HG02884 (cell line): ENCODE measurements at regions not wholly inside any gene's neighbourhood (a gene's known extent, or its start where the extent isn't known, plus 50 kb on each side); places are given as distances from the start of the nearest gene placed in this dataset.

Experiments used
- ATAC-seq: cut with Tn5 transposase; IDR thresholded peaks from one replicate; pipeline ENCODE4 v1.9.1; 2021; ENCODE audit warnings: mild to moderate bottlenecking, moderate library complexity; ENCODE audit not compliant: unreplicated experiment

DNA sequence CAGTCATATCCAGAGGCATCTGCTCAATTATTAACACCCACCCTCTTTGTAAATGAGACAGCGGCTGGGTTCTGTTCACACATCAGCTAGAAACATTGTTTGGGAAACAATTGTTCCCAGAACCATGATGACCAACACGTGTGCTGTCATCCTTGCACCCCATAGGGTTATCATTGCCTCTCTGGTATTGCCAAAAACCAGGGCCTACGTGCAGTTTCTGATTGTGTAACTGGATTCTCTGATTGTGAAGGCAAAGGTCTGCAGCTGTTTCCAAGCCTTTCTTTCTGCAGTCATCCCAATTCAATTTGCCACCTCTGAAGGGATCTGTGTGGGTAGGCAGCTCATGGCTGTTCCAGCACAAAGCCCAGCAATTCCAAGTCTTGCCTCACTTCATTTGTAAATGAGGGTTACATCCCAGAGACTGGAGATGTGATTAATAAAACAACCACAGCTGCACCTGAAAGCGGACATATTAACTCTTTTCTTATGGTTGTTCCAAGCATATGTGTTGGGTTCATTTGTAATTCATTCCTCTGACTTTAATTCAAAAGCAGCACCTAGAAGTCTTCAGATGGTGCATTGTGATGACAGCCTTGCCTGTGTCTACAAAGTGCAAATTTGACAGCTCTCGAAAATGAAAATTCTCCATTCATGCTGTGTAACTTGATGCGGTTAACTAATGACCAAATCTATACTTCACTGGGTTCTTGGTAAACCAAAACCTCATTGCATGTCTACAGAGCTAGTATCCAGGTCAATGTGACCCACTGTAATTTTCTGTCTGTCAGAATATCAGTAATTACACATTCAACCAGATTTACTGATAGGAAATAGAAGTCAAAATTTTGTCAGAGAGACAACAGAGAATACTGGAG, 66.6 kb downstream of the YIPF5 start:
- no peak for ATAC-seq

DNA sequence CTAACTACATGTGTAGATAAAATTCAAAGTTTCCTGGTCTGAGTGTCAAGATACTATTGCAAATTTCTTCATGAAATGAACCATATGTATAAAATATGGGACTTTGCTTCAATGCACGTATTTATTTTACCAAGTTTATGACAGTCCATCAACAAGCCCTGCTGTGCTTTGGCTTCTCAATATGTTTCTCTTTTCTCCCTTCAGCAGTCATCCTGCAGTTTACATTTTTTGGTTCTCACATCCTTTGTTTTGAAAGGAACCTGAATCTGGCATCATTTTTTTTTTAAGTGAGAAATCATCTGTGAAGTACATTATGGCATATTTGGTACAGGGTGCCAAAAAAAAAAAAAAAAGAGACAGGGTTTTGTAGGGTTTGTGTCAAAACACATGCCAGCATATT, 65.1 kb downstream of the YIPF5 start:
- no peak for ATAC-seq

DNA sequence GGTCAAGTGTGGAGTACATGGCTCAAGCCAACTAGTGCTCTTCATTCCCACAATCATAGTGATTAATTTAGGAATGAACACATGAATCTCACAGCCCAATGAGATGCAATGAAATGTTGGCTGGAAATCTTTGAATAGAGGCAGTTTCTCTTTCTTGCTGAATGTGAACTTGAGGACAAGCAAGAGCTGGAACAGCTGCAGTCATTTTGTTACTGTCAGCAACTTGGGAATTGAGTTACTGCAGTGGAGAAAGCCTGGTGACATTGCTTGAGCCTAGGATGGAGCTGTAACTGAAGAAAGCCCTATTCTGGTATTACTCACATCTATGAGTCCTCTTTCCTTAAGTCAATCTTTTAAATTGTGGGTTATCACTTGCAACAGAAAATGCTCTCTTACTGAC, 62.3 kb downstream of the YIPF5 start:
- no peak for ATAC-seq
